Hepatocyte (in vitro differentiated cells): ENCODE measurements at regions not wholly inside any gene's neighbourhood (a gene's known extent, or its start where the extent isn't known, plus 50 kb on each side); places are given as distances from the start of the nearest gene placed in this dataset.

Source experiments
- DNase-seq: peaks from one replicate; pipeline ENCODE4 v3.0.0-alpha.2; 2016; ENCODE audit warnings: low spot score
- H2AFZ ChIP-seq: fragments of 200-600 bp; sonication (generic); 2 replicates; pipeline ENCODE4 v1.6.0; 2016; ENCODE audit warnings: antibody characterized with exemption, mild to moderate bottlenecking
- H3K27ac ChIP-seq: fragments of 200-600 bp; sonication (generic); 2 replicates; pipeline ENCODE4 v1.5.1; 2016; ENCODE audit warnings: mild to moderate bottlenecking
- H3K27me3 ChIP-seq: fragments of 200-600 bp; sonication (generic); 2 replicates; pipeline ENCODE4 v1.6.1; 2016
- H3K36me3 ChIP-seq: fragments of 200-600 bp; sonication (generic); replicated peaks from 2 replicates; pipeline ENCODE4 v1.5.1; 2016; ENCODE audit warnings: low read depth; ENCODE audit not compliant: insufficient read depth
- H3K4me1 ChIP-seq: fragments of 200-600 bp; sonication (generic); 2 replicates; pipeline ENCODE4 v1.5.1; 2016; ENCODE audit warnings: mild to moderate bottlenecking, moderate library complexity; ENCODE audit not compliant: insufficient read depth
- H3K4me2 ChIP-seq: fragments of 200-600 bp; sonication (generic); 2 replicates; pipeline ENCODE4 v1.6.0; 2016
- H3K4me3 ChIP-seq: fragments of 200-600 bp; sonication (generic); 2 replicates; pipeline ENCODE4 v1.5.1; 2016; ENCODE audit warnings: mild to moderate bottlenecking
- H3K79me2 ChIP-seq: fragments of 200-600 bp; sonication (generic); 2 replicates; pipeline ENCODE4 v1.6.0; 2017; ENCODE audit warnings: mild to moderate bottlenecking
- H3K9me2 ChIP-seq: fragments of 200-600 bp; sonication (generic); replicated peaks from 2 replicates; pipeline ENCODE4 v1.6.0; 2017; ENCODE audit warnings: mild to moderate bottlenecking; ENCODE audit not compliant: insufficient read depth
- H3K9me3 ChIP-seq: fragments of 200-600 bp; sonication (generic); 2 replicates; pipeline ENCODE4 v1.5.1; 2016; ENCODE audit warnings: low read depth, mild to moderate bottlenecking
- H4K20me1 ChIP-seq: fragments of 200-600 bp; sonication (generic); 2 replicates; pipeline ENCODE4 v1.6.0; 2016; ENCODE audit warnings: mild to moderate bottlenecking; ENCODE audit not compliant: insufficient read depth, poor library complexity, severe bottlenecking
- EZH2 ChIP-seq: fragments of 200-600 bp; sonication (generic); IDR thresholded peaks from 2 replicates; pipeline ENCODE4 v1.6.1; 2016; ENCODE audit warnings: antibody characterized with exemption, mild to moderate bottlenecking, borderline replicate concordance
- EZH2phosphoT487 ChIP-seq: fragments of 200-600 bp; sonication (generic); IDR thresholded peaks from one replicate; pipeline ENCODE4 v1.6.1; 2018; ENCODE audit warnings: antibody characterized with exemption, mild to moderate bottlenecking, low read depth, moderate library complexity; ENCODE audit not compliant: unreplicated experiment, severe bottlenecking
- WGBS: methylation state at CpG from one replicate; pipeline ENCODE4 v1.1.6; 2016; ENCODE audit warnings: low lambda C conversion rate; ENCODE audit errors: missing lambda C conversion rate; 5-methylcytosine and 5-hydroxymethylcytosine counted together
- TF ChIP-seq, protein P1 (sequence below): fragments of 200-600 bp; sonication (generic); IDR thresholded peaks from 2 replicates; pipeline ENCODE4 v1.5.1; 2016; ENCODE audit warnings: antibody characterized with exemption, mild to moderate bottlenecking; ENCODE audit not compliant: poor library complexity

DNA sequence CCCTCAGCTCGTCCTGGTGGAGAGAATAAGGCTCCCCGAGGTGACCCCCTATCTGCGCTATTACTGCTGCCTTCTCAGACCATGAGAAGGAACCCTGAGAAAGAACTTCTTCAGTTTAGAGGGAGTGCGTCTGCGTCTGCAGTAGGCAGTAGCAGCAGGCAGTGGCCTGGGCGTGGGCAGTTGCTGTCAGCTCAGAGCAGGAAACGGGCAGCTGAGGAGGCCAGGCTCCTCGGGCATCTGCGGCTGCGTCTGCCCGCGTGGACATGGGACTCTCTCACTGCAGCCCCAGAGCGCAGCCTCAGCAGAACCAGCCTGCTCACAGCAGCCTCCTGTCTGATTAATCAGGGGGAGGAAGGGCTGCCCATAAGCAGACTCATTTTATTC lies 49.8 kb upstream of the FCN1 start:
- Histone ChIP-seq H3K4me3 (no peak overlapping the region), H2AFZ (no peak overlapping the region), H3K9me3 (no peaks in the 10 kb centered on the region), H3K4me1 (no peaks in the 10 kb centered on the region), H3K4me2 (no peak overlapping the region), H4K20me1 (no peaks in the 10 kb centered on the region), H3K36me3 (no peaks in the 10 kb centered on the region), H3K27ac (no peak overlapping the region), H3K9me2 (no peaks in the 10 kb centered on the region), H3K79me2 (no peaks in the 10 kb centered on the region), H3K27me3 (peaks cover 5% of the 10 kb centered on the region)
- 55% methylated on average over 13 of the region's 13 CpGs for WGBS
- TF ChIP-seq EZH2 (no peak), EZH2phosphoT487 (no peak)
- TF ChIP-seq, protein P1, sequence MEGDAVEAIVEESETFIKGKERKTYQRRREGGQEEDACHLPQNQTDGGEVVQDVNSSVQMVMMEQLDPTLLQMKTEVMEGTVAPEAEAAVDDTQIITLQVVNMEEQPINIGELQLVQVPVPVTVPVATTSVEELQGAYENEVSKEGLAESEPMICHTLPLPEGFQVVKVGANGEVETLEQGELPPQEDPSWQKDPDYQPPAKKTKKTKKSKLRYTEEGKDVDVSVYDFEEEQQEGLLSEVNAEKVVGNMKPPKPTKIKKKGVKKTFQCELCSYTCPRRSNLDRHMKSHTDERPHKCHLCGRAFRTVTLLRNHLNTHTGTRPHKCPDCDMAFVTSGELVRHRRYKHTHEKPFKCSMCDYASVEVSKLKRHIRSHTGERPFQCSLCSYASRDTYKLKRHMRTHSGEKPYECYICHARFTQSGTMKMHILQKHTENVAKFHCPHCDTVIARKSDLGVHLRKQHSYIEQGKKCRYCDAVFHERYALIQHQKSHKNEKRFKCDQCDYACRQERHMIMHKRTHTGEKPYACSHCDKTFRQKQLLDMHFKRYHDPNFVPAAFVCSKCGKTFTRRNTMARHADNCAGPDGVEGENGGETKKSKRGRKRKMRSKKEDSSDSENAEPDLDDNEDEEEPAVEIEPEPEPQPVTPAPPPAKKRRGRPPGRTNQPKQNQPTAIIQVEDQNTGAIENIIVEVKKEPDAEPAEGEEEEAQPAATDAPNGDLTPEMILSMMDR, result no peak
- no peak for DNase-seq

GRCh38 chr9:134968011-134968822 lies 50.5 kb upstream of the FCN1 start:
- Histone ChIP-seq H3K9me2 (no peaks in the 10 kb centered on the region), H3K27me3 (peaks cover 10% of the 10 kb centered on the region), H2AFZ (no peak overlapping the region), H3K4me2 (no peak overlapping the region), H3K4me3 (no peak overlapping the region), H4K20me1 (no peaks in the 10 kb centered on the region), H3K4me1 (no peaks in the 10 kb centered on the region), H3K27ac (peak overlapping the region; percentile 31), H3K9me3 (no peaks in the 10 kb centered on the region), H3K79me2 (no peaks in the 10 kb centered on the region), H3K36me3 (no peaks in the 10 kb centered on the region)
- no peak for DNase-seq
- WGBS, result 66% methylated on average over 18 of the region's 18 CpGs
- TF ChIP-seq, protein P1, result no peak
- TF ChIP-seq EZH2 (no peak), EZH2phosphoT487 (no peak)

DNA sequence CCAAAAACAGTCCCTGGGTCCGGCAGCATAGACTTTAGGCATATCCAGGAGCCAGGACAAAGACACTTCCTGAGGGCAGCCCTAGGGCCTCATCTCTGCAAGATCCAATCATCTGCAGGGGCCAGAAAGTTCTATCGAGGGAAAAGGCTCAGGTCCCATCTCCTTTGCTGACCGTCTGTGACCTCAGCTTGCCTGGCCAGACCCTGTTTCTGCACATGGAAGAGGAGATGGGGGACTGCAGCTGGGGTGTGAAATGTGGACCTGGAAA lies 51.0 kb upstream of the FCN1 start:
- H3K27ac ChIP-seq, result no peak overlapping the region
- H3K36me3 ChIP-seq, result no peaks in the 10 kb centered on the region
- no peak overlapping the region for H3K4me2 ChIP-seq
- WGBS, result 86% methylated on average over 3 of the region's 3 CpGs
- H3K9me2 ChIP-seq, result no peaks in the 10 kb centered on the region
- no peak overlapping the region for H2AFZ ChIP-seq
- no peaks in the 10 kb centered on the region for H4K20me1 ChIP-seq
- H3K9me3 ChIP-seq, result no peaks in the 10 kb centered on the region
- H3K4me1 ChIP-seq, result no peaks in the 10 kb centered on the region
- no peaks in the 10 kb centered on the region for H3K79me2 ChIP-seq
- DNase-seq, result no peak
- no peak overlapping the region for H3K4me3 ChIP-seq
- H3K27me3 ChIP-seq, result peaks cover 11% of the 10 kb centered on the region
- TF ChIP-seq EZH2 (no peak), EZH2phosphoT487 (no peak)
- TF ChIP-seq, protein P1, result no peak
